Activated CD8-positive, alpha-beta memory T cell treated with anti-CD3 and anti-CD28 coated beads for 1 hour (primary cell): ENCODE measurements at regions not wholly inside any gene's neighbourhood (a gene's known extent, or its start where the extent isn't known, plus 50 kb on each side); places are given as distances from the start of the nearest gene placed in this dataset.
"Not testable (repeated sequence)": the region's sequence is repeated elsewhere in the genome, so short reads cannot be mapped to it uniquely, and the experiment has no call there.

Experiments
- DNase-seq, 2 donors: peaks; one replicate each; pipeline ENCODE4 v3.0.0-alpha.2; 2020; ENCODE audit warnings: low read depth in 1 of 2; ENCODE audit errors: extremely low read depth in 1 of 2

DNA sequence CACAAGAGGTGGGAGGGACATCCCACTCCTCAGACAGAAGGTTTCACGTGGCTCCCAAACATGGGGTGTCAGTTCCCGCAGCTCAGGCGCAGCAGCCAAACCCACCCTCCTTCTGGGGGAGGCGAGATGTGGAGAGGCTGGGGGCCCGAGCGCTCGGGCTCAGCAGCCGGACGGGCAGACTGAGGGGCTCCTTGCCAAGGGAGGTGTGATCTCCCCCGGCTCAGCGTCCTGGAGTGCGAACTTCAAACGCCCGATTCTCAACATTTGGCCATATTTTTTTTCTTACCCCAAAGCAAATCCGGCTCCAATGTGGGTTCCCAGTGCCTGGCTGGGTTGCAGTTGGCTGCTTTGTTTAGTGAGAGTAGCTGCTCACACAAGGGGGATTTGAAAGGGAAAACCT is 477.9 kb downstream of the MN1 start:
- no peak for DNase-seq

- DNase-seq, result not testable (repeated sequence)
These were observed 476.6 kb downstream of the MN1 start for GRCh38 chr22:27324908-27325307.

DNA sequence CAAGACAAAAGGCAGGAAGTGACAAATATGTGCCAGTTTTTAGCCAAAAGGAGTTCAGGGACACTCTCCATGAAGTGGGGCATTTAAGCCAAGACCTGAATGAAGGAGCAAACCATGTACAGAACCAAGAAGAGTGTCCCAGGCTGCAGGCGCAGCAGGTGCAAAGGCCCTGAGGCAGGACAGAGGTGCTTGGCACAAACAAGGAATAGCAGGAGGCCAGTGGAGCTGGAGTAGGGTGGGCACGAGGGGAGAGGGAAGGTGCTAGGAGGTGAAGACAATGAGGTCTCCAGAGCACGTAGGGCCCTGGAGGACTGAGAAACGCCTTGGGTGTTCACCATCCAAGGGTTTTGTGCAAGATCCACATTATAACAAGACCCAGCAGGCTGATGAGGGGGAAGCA is 474.1 kb downstream of the MN1 start:
- no peak for DNase-seq

GRCh38 chr22:27327981-27328721 is 473.4 kb downstream of the MN1 start:
- no peak for DNase-seq

DNA sequence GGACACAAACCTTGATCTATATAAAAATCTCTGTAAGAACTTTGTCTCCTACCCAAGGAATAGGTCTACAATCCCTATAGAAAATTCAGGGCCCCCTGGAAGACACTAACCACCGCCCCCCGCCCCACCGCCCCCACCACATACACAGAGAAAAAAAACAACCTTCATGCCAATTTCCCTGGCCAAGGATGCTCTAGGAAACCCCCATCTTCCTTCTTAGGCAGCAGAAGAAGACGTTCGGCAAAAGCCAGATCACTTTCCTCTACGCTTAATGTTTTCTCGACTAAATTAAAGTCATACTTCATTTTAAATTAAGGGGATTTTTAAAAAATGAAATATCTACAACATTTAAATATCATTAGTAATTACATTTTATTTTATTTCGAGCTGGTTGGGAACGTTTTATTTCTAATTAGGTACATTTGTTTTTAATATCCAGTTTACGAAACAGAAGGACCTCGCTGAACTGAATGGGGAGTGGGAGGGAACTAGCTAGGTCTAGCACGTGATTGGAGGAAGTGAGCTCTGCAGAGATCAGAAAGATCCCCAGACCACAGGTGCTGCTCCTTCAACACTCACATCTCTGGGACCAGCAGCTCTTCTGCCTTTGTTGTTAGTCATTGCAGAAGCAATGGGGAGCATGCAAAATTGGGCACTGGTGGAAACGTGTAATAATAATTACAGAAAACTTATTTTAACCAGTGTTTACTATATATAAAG is 472.3 kb downstream of the MN1 start:
- DNase-seq, result no peak

- DNase-seq, result no peak
These were observed 471.4 kb downstream of the MN1 start for GRCh38 chr22:27329966-27330645.

GRCh38 chr22:27331526-27332281 is 469.9 kb downstream of the MN1 start:
- no peak for DNase-seq

GRCh38 chr22:27335102-27335660 is 466.4 kb downstream of the MN1 start:
- DNase-seq, result no peak

- DNase-seq, result no peak
These were observed 465.1 kb downstream of the MN1 start for GRCh38 chr22:27336151-27337090.

- no peak for DNase-seq
These were observed 463.9 kb downstream of the MN1 start for GRCh38 chr22:27337676-27338075.

DNA sequence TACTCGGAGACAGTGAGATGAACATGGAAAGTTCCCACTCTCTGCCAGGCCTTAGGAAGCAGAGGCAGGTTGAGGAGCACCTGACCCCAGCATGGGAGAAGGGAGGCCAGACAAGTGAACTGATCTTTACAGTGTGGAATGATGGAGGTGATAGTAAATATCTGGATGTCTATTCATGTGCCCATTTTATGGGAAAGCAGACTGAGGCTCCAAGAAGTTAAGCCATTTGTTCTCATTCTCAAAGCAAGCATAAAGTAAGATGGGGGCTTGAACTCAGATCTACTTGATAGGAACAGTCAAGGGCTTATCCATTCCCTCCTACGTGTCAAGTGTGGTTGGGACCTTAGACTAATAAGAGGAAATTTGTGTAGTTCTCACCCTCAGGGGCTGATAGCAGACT is 461.5 kb downstream of the MN1 start:
- no peak for DNase-seq

DNA sequence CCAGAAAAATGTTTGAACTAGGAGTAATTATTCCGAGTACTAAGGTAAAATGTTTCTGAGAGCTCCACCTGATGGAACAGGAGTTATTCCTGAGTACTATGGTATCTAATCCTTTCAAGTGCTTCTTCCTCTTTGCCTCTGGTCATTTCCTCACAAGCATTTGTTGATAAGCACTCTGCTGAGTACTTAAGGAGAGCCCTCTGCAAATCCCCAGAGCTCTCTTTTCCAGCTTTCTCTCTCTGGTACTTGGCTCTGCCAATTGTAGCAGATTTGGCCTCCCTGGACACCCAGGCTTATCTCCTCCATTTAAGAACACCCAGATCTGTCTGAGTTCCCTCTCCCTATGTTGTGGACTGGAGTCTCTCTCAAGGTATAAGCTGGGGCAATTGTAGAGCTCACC is 457.0 kb downstream of the MN1 start:
- no peak for DNase-seq

- DNase-seq, result no peak
These were observed 455.9 kb downstream of the MN1 start for GRCh38 chr22:27345691-27346090.

- no peak for DNase-seq
These were observed 453.6 kb downstream of the MN1 start for GRCh38 chr22:27347951-27348350.

- DNase-seq, result no peak
These were observed 452.9 kb downstream of the MN1 start for GRCh38 chr22:27348634-27349033.

DNA sequence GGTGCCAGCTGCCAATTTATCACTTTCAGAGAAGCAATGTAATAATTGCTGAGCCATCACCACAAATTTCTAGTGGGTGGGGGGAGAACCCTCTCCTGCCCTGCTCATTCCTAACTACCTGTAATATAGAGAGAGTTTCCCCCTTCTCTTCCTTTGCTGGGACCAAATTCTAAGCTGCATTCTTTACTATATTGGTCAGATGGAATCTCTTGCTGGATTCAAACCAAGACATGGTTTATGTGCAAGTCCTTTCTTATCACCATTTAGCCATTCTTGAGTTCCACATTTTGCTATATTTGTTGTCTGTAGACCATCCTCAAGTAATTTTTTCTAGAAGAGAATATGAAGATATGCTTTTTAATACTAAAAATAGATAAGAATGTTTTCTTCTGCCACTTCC is 452.1 kb downstream of the MN1 start:
- no peak for DNase-seq

- no peak for DNase-seq
These were observed 451.2 kb downstream of the MN1 start for GRCh38 chr22:27350306-27350705.

- no peak for DNase-seq
These were observed 449.1 kb downstream of the MN1 start for GRCh38 chr22:27352426-27352825.

DNA sequence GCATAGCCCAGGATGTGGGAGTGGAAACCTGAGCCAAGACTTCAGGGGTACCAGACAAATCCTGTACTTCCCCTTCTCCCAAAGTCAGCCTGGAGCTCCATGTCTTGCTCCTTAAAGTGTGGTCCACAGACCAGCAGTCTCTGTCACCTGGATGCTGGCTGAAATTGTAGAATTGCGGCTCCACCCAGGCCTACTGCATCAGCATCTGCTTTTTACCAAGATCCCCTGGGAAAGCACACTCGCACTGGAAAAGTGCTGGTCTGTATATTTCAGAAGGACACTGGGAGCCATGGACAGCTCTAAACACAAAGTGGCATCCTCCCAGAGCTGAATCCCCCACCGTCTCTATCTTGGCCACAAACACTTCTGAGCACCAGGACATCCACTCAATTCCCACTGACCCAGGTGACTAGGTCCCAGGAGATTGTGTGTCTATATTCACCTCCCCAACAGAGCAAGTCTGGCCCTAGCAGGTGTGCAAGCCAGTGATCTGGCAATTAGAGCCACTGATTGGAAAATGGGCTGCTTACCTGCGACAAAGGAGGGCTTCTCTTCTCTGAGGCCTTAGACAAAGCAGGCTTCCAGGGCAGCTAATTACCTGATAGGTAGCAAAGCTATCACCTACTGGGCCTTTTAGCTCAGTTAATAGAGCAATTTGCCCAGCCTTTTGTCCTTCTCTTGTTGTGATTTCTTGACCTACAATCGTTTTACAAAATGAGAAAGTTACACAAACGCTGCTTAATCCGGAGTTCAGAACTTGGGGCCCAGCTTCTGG is 443.3 kb downstream of the MN1 start:
- DNase-seq, result no peak
